Mammary epithelial cell (primary cell): ENCODE measurements at regions not wholly inside any gene's neighbourhood (a gene's known extent, or its start where the extent isn't known, plus 50 kb on each side); places are given as distances from the start of the nearest gene placed in this dataset.
A peak's percentile ranks its signal among the peaks of the same experiment; 100 is the strongest.

Experiments used
- CTCF ChIP-seq, 2 donors: IDR thresholded peaks in 1 of 2; conservative IDR thresholded peaks in 1 of 2; 2 replicates each; pipeline ENCODE4 v1.5.1; 2011 to 2012; ENCODE audit warnings: inconsistent platforms in 2 of 2, low read length in 2 of 2, mild to moderate bottlenecking in 2 of 2, control low read depth in 1 of 2, low read depth in 1 of 2; ENCODE audit not compliant: insufficient read depth in 1 of 2; ENCODE audit errors: extremely low read depth in 1 of 2
- EZH2 ChIP-seq: IDR thresholded peaks from 2 replicates; pipeline ENCODE4 v1.6.1; 2012; ENCODE audit warnings: low read length, inconsistent platforms, borderline replicate concordance

- TF ChIP-seq CTCF (conservative IDR thresholded peaks at IDR 0.05 in 1 of 2, IDR thresholded peaks at IDR 0.05 in 1 of 2; ENCODE audit: extremely low read depth in 1 of 2, insufficient read depth in 1 of 2, low read depth in 1 of 2, low read length in 2 of 2) (peak; percentile 44 to 59), EZH2 (no peak)
These were observed 114.2 kb downstream of the TTC6 start for GRCh38 chr14:37709419-37710195.
